ENCODE measurements at regions not wholly inside any gene's neighbourhood (a gene's known extent, or its start where the extent isn't known, plus 50 kb on each side); places are given as distances from the start of the nearest gene placed in this dataset.

DNA sequence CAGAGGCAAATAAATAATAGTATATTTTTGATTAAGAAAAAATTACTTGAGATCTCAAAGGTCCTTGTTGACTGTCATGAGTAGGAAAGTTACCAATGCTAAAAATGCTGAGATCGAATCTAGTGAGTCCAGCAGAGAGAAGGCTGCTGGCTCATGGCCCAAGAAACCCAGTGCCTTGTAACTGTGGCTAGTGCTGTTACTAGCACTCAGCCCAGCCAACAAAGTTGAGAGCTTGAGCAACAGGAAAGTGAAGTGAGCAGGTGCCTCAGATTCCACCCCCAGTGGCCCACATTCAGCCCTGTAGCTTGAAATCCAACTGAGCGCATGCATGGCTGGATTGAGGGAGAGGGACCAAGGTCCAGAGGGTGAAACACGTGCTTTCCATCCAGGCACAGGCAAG lies 398.2 kb downstream of the SHANK2 start:
- TF ChIP-seq, protein P1, sequence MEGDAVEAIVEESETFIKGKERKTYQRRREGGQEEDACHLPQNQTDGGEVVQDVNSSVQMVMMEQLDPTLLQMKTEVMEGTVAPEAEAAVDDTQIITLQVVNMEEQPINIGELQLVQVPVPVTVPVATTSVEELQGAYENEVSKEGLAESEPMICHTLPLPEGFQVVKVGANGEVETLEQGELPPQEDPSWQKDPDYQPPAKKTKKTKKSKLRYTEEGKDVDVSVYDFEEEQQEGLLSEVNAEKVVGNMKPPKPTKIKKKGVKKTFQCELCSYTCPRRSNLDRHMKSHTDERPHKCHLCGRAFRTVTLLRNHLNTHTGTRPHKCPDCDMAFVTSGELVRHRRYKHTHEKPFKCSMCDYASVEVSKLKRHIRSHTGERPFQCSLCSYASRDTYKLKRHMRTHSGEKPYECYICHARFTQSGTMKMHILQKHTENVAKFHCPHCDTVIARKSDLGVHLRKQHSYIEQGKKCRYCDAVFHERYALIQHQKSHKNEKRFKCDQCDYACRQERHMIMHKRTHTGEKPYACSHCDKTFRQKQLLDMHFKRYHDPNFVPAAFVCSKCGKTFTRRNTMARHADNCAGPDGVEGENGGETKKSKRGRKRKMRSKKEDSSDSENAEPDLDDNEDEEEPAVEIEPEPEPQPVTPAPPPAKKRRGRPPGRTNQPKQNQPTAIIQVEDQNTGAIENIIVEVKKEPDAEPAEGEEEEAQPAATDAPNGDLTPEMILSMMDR (IDR thresholded peaks at IDR 0.05; ENCODE audit: borderline replicate concordance, extremely low read depth, low read length, poor library complexity, severe bottlenecking), result no peak
- no peak for TF ChIP-seq EZH2 (IDR thresholded peaks at IDR 0.05; ENCODE audit: borderline replicate concordance, low read depth, low read length, severe bottlenecking)
